Mesothelial cell of epicardium (in vitro differentiated cells): ENCODE measurements at regions not wholly inside any gene's neighbourhood (a gene's known extent, or its start where the extent isn't known, plus 50 kb on each side); places are given as distances from the start of the nearest gene placed in this dataset.
A peak's percentile ranks its signal among the peaks of the same experiment; 100 is the strongest.
"Not testable (repeated sequence)": the region's sequence is repeated elsewhere in the genome, so short reads cannot be mapped to it uniquely, and the experiment has no call there.

Experiments
- DNase-seq, 2 experiments: peaks; one replicate each; pipeline ENCODE4 v3.0.0; 2021; ENCODE audit warnings: low spot score in 2 of 2; ENCODE audit not compliant: unreplicated experiment in 2 of 2
- H3K27ac Mint-ChIP-seq: 2 replicates; pipeline ENCODE4 v1.8.0; 2021; ENCODE audit warnings: mixed read lengths
- H3K27me3 Mint-ChIP-seq: 2 replicates; pipeline ENCODE4 v1.8.0; 2021; ENCODE audit warnings: low read depth, mixed read lengths
- H3K36me3 Mint-ChIP-seq: 2 replicates; pipeline ENCODE4 v1.8.0; 2021; ENCODE audit warnings: mixed read lengths
- H3K4me1 Mint-ChIP-seq: 2 replicates; pipeline ENCODE4 v1.8.0; 2021; ENCODE audit warnings: mixed read lengths
- H3K4me3 Mint-ChIP-seq: 2 replicates; pipeline ENCODE4 v1.8.0; 2021; ENCODE audit warnings: mild to moderate bottlenecking, moderate library complexity, mixed read lengths
- H3K9me3 Mint-ChIP-seq: 2 replicates; pipeline ENCODE4 v1.8.0; 2021; ENCODE audit warnings: mixed read lengths
- CTCF ChIP-seq: fragments of 200-600 bp; sonication (generic); IDR thresholded peaks from one replicate; pipeline ENCODE4 v1.5.0; 2021; ENCODE audit warnings: antibody characterized with exemption; ENCODE audit not compliant: unreplicated experiment

GRCh38 chr7:138195151-138195571 is 118.9 kb downstream of the AKR1D1 start:
- H3K36me3 Mint-ChIP-seq = no peaks in the 10 kb centered on the region
- no peak for DNase-seq
- H3K27ac Mint-ChIP-seq = no peak overlapping the region
- H3K4me1 Mint-ChIP-seq = peaks cover 20% of the 10 kb centered on the region
- peaks cover 3% of the 10 kb centered on the region for H3K9me3 Mint-ChIP-seq
- H3K27me3 Mint-ChIP-seq = no peaks in the 10 kb centered on the region
- H3K4me3 Mint-ChIP-seq = no peak overlapping the region
- TF ChIP-seq CTCF = no peak

GRCh38 chr7:138196503-138196946 is 120.3 kb downstream of the AKR1D1 start:
- not testable (repeated sequence) for H3K27me3 Mint-ChIP-seq, H3K4me3 Mint-ChIP-seq, H3K9me3 Mint-ChIP-seq, H3K36me3 Mint-ChIP-seq, DNase-seq
- peak overlapping the region; percentile 19 for H3K27ac Mint-ChIP-seq
- peaks cover 20% of the 10 kb centered on the region for H3K4me1 Mint-ChIP-seq

- H3K27ac Mint-ChIP-seq = no peak overlapping the region
- peaks cover 20% of the 10 kb centered on the region for H3K4me1 Mint-ChIP-seq
- H3K36me3 Mint-ChIP-seq = no peaks in the 10 kb centered on the region
- no peak for TF ChIP-seq CTCF
- no peak for DNase-seq
- H3K9me3 Mint-ChIP-seq = no peaks in the 10 kb centered on the region
- no peak overlapping the region for H3K4me3 Mint-ChIP-seq
- no peaks in the 10 kb centered on the region for H3K27me3 Mint-ChIP-seq
These were observed 121.0 kb downstream of the AKR1D1 start for GRCh38 chr7:138196971-138197896.

- no peak for TF ChIP-seq CTCF
- Mint-ChIP-seq H3K27me3 (no peaks in the 10 kb centered on the region), H3K4me1 (peaks cover 24% of the 10 kb centered on the region), H3K4me3 (peak overlapping the region; percentile 22), H3K9me3 (no peaks in the 10 kb centered on the region), H3K36me3 (no peaks in the 10 kb centered on the region), H3K27ac (peak overlapping the region; percentile 74)
- no peak for DNase-seq
These were observed 128.2 kb downstream of the AKR1D1 start for GRCh38 chr7:138204285-138204981.

- H3K27me3 Mint-ChIP-seq = no peaks in the 10 kb centered on the region
- TF ChIP-seq CTCF = no peak
- no peaks in the 10 kb centered on the region for H3K9me3 Mint-ChIP-seq
- H3K36me3 Mint-ChIP-seq = no peaks in the 10 kb centered on the region
- peak overlapping the region; percentile 22 for H3K4me3 Mint-ChIP-seq
- peak overlapping the region; percentile 74 for H3K27ac Mint-ChIP-seq
- peaks cover 24% of the 10 kb centered on the region for H3K4me1 Mint-ChIP-seq
- no peak for DNase-seq
These were observed 128.7 kb downstream of the AKR1D1 start for GRCh38 chr7:138204982-138205298.

GRCh38 chr7:138205614-138206150 is 129.4 kb downstream of the AKR1D1 start:
- no peak overlapping the region for H3K27ac Mint-ChIP-seq
- no peak overlapping the region for H3K4me3 Mint-ChIP-seq
- DNase-seq = no peak
- no peaks in the 10 kb centered on the region for H3K9me3 Mint-ChIP-seq
- H3K27me3 Mint-ChIP-seq = no peaks in the 10 kb centered on the region
- H3K36me3 Mint-ChIP-seq = no peaks in the 10 kb centered on the region
- no peak for TF ChIP-seq CTCF
- H3K4me1 Mint-ChIP-seq = peaks cover 24% of the 10 kb centered on the region
